H1 (cell line): ENCODE measurements at regions not wholly inside any gene's neighbourhood (a gene's known extent, or its start where the extent isn't known, plus 50 kb on each side); places are given as distances from the start of the nearest gene placed in this dataset.
A peak's percentile ranks its signal among the peaks of the same experiment; 100 is the strongest.

ENCODE experiments used
- CTCF ChIA-PET: fragments of 300-600 bp; sonication (Branson Sonifier 250); formaldehyde crosslinking; loops from one replicate; lab custom pipeline; 2021; ENCODE audit not compliant: partially characterized antibody; lab: Charles Lee
- POLR2A ChIA-PET: fragments of 300-600 bp; sonication (Branson Sonifier 250); formaldehyde crosslinking; loops from one replicate; lab custom pipeline; 2021; ENCODE audit warnings: inconsistent platforms; ENCODE audit not compliant: partially characterized antibody; lab: Charles Lee
- DNase-seq, 2 experiments: peaks; one replicate each; pipeline versions ENCODE4 v3.0.0 to v3.0.0-alpha.2; 2010 to 2022; ENCODE audit warnings: low spot score in 2 of 2, low read depth in 1 of 2, mixed read lengths in 1 of 2
- FAIRE-seq: peaks from 2 replicates; lab custom pipeline; 2011; peaks lifted over from hg19 to GRCh38; lab: Jason Lieb, UNC
- H2AFZ ChIP-seq: 2 replicates; pipeline ENCODE4 v1.8.1; 2012; ENCODE audit warnings: low read length, inconsistent platforms
- H2AK5ac ChIP-seq: 2 replicates; pipeline ENCODE4 v1.6.1; 2013; ENCODE audit warnings: low read depth, low read length
- H2BK120ac ChIP-seq: replicated peaks from 2 replicates; pipeline ENCODE3; 2013; ENCODE audit warnings: low read depth, low read length, inconsistent platforms
- H2BK12ac ChIP-seq: 2 replicates; pipeline ENCODE4 v1.6.1; 2013; ENCODE audit warnings: low read depth, low read length
- H2BK15ac ChIP-seq: 2 replicates; pipeline ENCODE4 v1.6.1; 2013; ENCODE audit warnings: low read length
- H2BK20ac ChIP-seq: 2 replicates; pipeline ENCODE4 v1.6.1; 2013; ENCODE audit warnings: low read length
- H2BK5ac ChIP-seq: 2 replicates; pipeline ENCODE4 v1.6.1; 2013; ENCODE audit warnings: low read depth, low read length
- H3K14ac ChIP-seq: 2 replicates; pipeline ENCODE4 v1.6.1; 2013; ENCODE audit warnings: inconsistent platforms; ENCODE audit not compliant: insufficient read length
- H3K18ac ChIP-seq: 2 replicates; pipeline ENCODE4 v1.6.1; 2013; ENCODE audit warnings: low read length; ENCODE audit errors: extremely low read depth
- H3K23ac ChIP-seq: 2 replicates; pipeline ENCODE4 v1.6.1; 2013; ENCODE audit warnings: inconsistent platforms; ENCODE audit not compliant: insufficient read length
- H3K23me2 ChIP-seq: 2 replicates; pipeline ENCODE4 v1.6.1; 2013; ENCODE audit warnings: low read depth, low read length
- H3K27ac ChIP-seq: 2 replicates; pipeline ENCODE4 v1.6.1; 2011; ENCODE audit warnings: low read depth, low read length, inconsistent platforms
- H3K27me3 ChIP-seq, 4 experiments: replicated peaks in 1 of 4; 1 replicate in 1 of 4; 2 replicates in 3 of 4; pipeline versions ENCODE4 v1.6.1 to v1.8.1; 2011 to 2013; ENCODE audit warnings: low read length in 3 of 4, mild to moderate bottlenecking in 3 of 4, inconsistent platforms in 2 of 4, mixed read lengths in 2 of 4, moderate library complexity in 1 of 4; ENCODE audit not compliant: control insufficient read depth in 3 of 4, insufficient read depth in 3 of 4; ENCODE audit errors: extremely low read depth in 1 of 4
- H3K36me3 ChIP-seq, 4 experiments: 2 replicates each; pipeline versions ENCODE4 v1.6.1 to v1.8.1; 2011 to 2013; ENCODE audit warnings: mild to moderate bottlenecking in 4 of 4, low read length in 3 of 4, moderate library complexity in 2 of 4, control low read depth in 1 of 4, inconsistent platforms in 1 of 4; ENCODE audit not compliant: insufficient read depth in 4 of 4, control insufficient read depth in 2 of 4
- H3K4ac ChIP-seq: replicated peaks from 2 replicates; pipeline ENCODE3; 2013; ENCODE audit warnings: low read length, low read depth, mixed read lengths, inconsistent platforms; ENCODE audit not compliant: insufficient read length
- H3K4me1 ChIP-seq, 4 experiments: replicated peaks in 1 of 4; 1 replicate in 1 of 4; 2 replicates in 3 of 4; pipeline versions ENCODE4 v1.6.1 to v1.8.1; 2011 to 2013; ENCODE audit warnings: low read length in 3 of 4, inconsistent platforms in 2 of 4, mixed read lengths in 1 of 4; ENCODE audit not compliant: insufficient read depth in 4 of 4, control insufficient read depth in 3 of 4
- H3K4me2 ChIP-seq, 2 experiments: 2 replicates each; pipeline versions ENCODE4 v1.6.1 to v1.8.1; 2011 to 2013; ENCODE audit warnings: low read depth in 2 of 2, low read length in 2 of 2, control low read depth in 1 of 2, inconsistent platforms in 1 of 2, mild to moderate bottlenecking in 1 of 2; ENCODE audit not compliant: insufficient read depth in 1 of 2
- H3K4me3 ChIP-seq, 4 experiments: fragments of 200-600, 300-600 bp in 1 of 4; sonication (generic), shearing (Covaris generic), sonication (Bioruptor Twin) in 1 of 4; 2 replicates each; pipeline versions ENCODE4 v1.5.1 to v1.8.1; 2011 to 2016; ENCODE audit warnings: low read length in 4 of 4, low read depth in 3 of 4, control low read depth in 2 of 4, inconsistent platforms in 2 of 4, mild to moderate bottlenecking in 2 of 4, mixed read lengths in 1 of 4, moderate library complexity in 1 of 4; ENCODE audit not compliant: insufficient read depth in 2 of 4; ENCODE audit errors: extremely low read depth in 1 of 4
- H3K56ac ChIP-seq: replicated peaks from 2 replicates; pipeline ENCODE3; 2013; ENCODE audit warnings: low read depth, mild to moderate bottlenecking, mixed read lengths, low read length, inconsistent platforms; ENCODE audit not compliant: insufficient read length
- H3K79me1 ChIP-seq: 2 replicates; pipeline ENCODE4 v1.6.1; 2013; ENCODE audit warnings: low read depth, low read length, control low read depth
- H3K79me2 ChIP-seq, 2 experiments: 2 replicates each; pipeline versions ENCODE4 v1.6.1 to v1.8.1; 2012 to 2013; ENCODE audit warnings: low read length in 2 of 2, mild to moderate bottlenecking in 2 of 2, inconsistent platforms in 1 of 2; ENCODE audit not compliant: insufficient read depth in 2 of 2, control insufficient read depth in 1 of 2
- H3K9ac ChIP-seq, 4 experiments: replicated peaks in 1 of 4; 1 replicate in 1 of 4; 2 replicates in 3 of 4; pipeline versions ENCODE4 v1.6.1 to v1.8.1; 2011 to 2013; ENCODE audit warnings: low read depth in 3 of 4, low read length in 3 of 4, control low read depth in 2 of 4, mild to moderate bottlenecking in 2 of 4, moderate library complexity in 2 of 4, inconsistent platforms in 1 of 4; ENCODE audit errors: extremely low read depth in 1 of 4
- H3K9me3 ChIP-seq, 2 experiments: 2 replicates each; pipeline versions ENCODE4 v1.6.1 to v1.8.1; 2012 to 2013; ENCODE audit warnings: mild to moderate bottlenecking in 2 of 2, moderate library complexity in 2 of 2, control low read depth in 1 of 2, inconsistent platforms in 1 of 2, low read depth in 1 of 2, low read length in 1 of 2, mixed read lengths in 1 of 2; ENCODE audit not compliant: insufficient read depth in 2 of 2
- H4K20me1 ChIP-seq, 2 experiments: replicated peaks in 1 of 2; 2 replicates each; pipeline versions ENCODE3 to v1.8.1; 2011 to 2013; ENCODE audit warnings: inconsistent platforms in 2 of 2, low read length in 2 of 2, mild to moderate bottlenecking in 1 of 2; ENCODE audit not compliant: insufficient read depth in 2 of 2, control insufficient read depth in 1 of 2
- H4K5ac ChIP-seq: 2 replicates; pipeline ENCODE4 v1.6.1; 2013; ENCODE audit warnings: low read length, low read depth, mixed read lengths, inconsistent platforms; ENCODE audit not compliant: insufficient read length
- H4K8ac ChIP-seq: 2 replicates; pipeline ENCODE4 v1.8.0; 2013; ENCODE audit warnings: mild to moderate bottlenecking, moderate library complexity, low read length, inconsistent platforms; ENCODE audit not compliant: insufficient read depth; ENCODE audit errors: extremely low read depth
- H4K91ac ChIP-seq: replicated peaks from 2 replicates; pipeline ENCODE3; 2013; ENCODE audit warnings: low read length, mixed read lengths, inconsistent platforms; ENCODE audit not compliant: insufficient read length
- CTBP2 ChIP-seq: IDR thresholded peaks from 2 replicates; pipeline ENCODE4 v1.7.0; 2011; ENCODE audit warnings: borderline replicate concordance, mild to moderate bottlenecking, moderate library complexity, mixed read lengths, low read length; ENCODE audit not compliant: insufficient read depth, insufficient read length
- EGR1 ChIP-seq: IDR thresholded peaks from 2 replicates; pipeline ENCODE4 v1.6.1; 2011; ENCODE audit warnings: low read depth, low read length, borderline replicate concordance
- HDAC2 ChIP-seq, 2 experiments: fragments of 300-600 bp in 1 of 2; sonication (generic) in 1 of 2; IDR thresholded peaks; 2 replicates each; pipeline ENCODE4 v1.6.1; 2011 to 2012; ENCODE audit warnings: low read depth in 2 of 2, low read length in 2 of 2, mild to moderate bottlenecking in 2 of 2, moderate library complexity in 2 of 2, borderline replicate concordance in 1 of 2, inconsistent platforms in 1 of 2
- RNF2 ChIP-seq: fragments of 200-900, 300-1000 bp; sonication (generic); IDR thresholded peaks from 2 replicates; pipeline ENCODE4 v1.7.1; 2016; ENCODE audit warnings: borderline replicate concordance, low read depth, mild to moderate bottlenecking, antibody characterized with exemption, low read length; ENCODE audit not compliant: poor library complexity, severe bottlenecking; ENCODE audit errors: missing control alignments
- TAF7 ChIP-seq: optimal IDR thresholded peaks from 2 replicates; pipeline ENCODE3; 2011; ENCODE audit warnings: low read depth, mild to moderate bottlenecking, inconsistent platforms, low read length, moderate library complexity, borderline replicate concordance
- WGBS, 2 experiments: shearing (Covaris generic) in 1 of 2; methylation state at CpG; one replicate each; pipeline versions ENCODE4 v1.1.6 to v1.1.7; 2013 to 2015; ENCODE audit warnings: low lambda C conversion rate in 2 of 2, mixed read lengths in 2 of 2, inconsistent platforms in 1 of 2, low coverage in 1 of 2, missing lambda C conversion rate in 1 of 2; ENCODE audit not compliant: insufficient replicate concordance in 2 of 2, insufficient coverage in 1 of 2, insufficient read length in 1 of 2; ENCODE audit errors: extremely low coverage in 1 of 2, missing lambda C conversion rate in 1 of 2; 5-methylcytosine and 5-hydroxymethylcytosine counted together

- Histone ChIP-seq H2BK5ac (no peak overlapping the region), H4K8ac (no peak overlapping the region), H3K4me3 (no peak overlapping the region), H2AFZ (no peak overlapping the region), H2BK120ac (peak overlapping the region; percentile 59), H3K36me3 (no peaks in the 10 kb centered on the region), H2BK20ac (no peak overlapping the region), H2BK15ac (no peak overlapping the region), H2AK5ac (no peak overlapping the region), H3K79me2 (no peaks in the 10 kb centered on the region), H3K9ac (no peak overlapping the region), H3K4me2 (no peak overlapping the region), H3K27me3 (peaks cover 0 to 1% (median 0%) of the 10 kb centered on the region in 4 experiments; a peak in 1 of 7 replicates), H3K27ac (no peak overlapping the region), H3K23me2 (no peaks in the 10 kb centered on the region), H3K23ac (no peak overlapping the region), H4K5ac (no peak overlapping the region), H3K4me1 (peaks cover 0 to 3% (median 0%) of the 10 kb centered on the region in 4 experiments; a peak in 1 of 7 replicates), H2BK12ac (no peak overlapping the region), H3K18ac (no peak overlapping the region), H3K4ac (no peak overlapping the region), H3K9me3 (no peaks in the 10 kb centered on the region), H3K79me1 (no peaks in the 10 kb centered on the region), H4K20me1 (no peaks in the 10 kb centered on the region), H4K91ac (no peak overlapping the region), H3K14ac (no peak overlapping the region), H3K56ac (no peak overlapping the region)
- TF ChIP-seq EGR1 (no peak), TAF7 (no peak), RNF2 (no peak), CTBP2 (no peak), HDAC2 (IDR thresholded peaks at IDR 0.05; ENCODE audit: borderline replicate concordance in 1 of 2, low read depth in 2 of 2, low read length in 2 of 2) (no peak)
- FAIRE-seq (no peak), DNase-seq (no peak)
- ChIA-PET CTCF (interaction anchor here (1.3 kb wide), 1 partner anchor 17 kb away, joined by 4 read pairs; no protein-coding TSS in a partner anchor), POLR2A (no interaction called here)
- 94% methylated on average over 7 of the region's 7 CpGs; no CpG with 5 or more reads in 1 of the 2 experiments for WGBS, 2 experiments
These were observed 449.7 kb upstream of the MPDZ start for GRCh38 chr9:13728917-13729811.
